ENCODE measurements at regions not wholly inside any gene's neighbourhood (a gene's known extent, or its start where the extent isn't known, plus 50 kb on each side); places are given as distances from the start of the nearest gene placed in this dataset.

DNA sequence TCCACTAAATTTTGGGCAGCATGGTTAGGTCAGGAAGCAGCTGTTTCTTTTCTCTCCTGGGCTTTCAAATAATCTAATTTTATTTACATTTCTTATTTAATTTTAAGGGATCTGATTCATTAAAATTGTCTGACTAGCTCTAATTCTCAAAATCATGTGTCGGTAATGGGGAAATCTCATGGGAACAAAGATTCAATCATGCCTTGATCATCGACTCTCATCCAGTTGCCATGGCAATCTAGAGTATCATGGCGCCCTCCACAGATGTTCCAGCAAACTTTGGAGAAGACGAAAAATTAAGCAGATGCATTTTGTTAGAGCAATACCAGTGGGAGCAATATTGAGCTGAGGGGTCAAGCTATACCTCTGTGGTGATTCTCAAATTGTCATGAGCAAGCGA, 358.0 kb upstream of the CDH4 start:
- TF ChIP-seq, protein P1, sequence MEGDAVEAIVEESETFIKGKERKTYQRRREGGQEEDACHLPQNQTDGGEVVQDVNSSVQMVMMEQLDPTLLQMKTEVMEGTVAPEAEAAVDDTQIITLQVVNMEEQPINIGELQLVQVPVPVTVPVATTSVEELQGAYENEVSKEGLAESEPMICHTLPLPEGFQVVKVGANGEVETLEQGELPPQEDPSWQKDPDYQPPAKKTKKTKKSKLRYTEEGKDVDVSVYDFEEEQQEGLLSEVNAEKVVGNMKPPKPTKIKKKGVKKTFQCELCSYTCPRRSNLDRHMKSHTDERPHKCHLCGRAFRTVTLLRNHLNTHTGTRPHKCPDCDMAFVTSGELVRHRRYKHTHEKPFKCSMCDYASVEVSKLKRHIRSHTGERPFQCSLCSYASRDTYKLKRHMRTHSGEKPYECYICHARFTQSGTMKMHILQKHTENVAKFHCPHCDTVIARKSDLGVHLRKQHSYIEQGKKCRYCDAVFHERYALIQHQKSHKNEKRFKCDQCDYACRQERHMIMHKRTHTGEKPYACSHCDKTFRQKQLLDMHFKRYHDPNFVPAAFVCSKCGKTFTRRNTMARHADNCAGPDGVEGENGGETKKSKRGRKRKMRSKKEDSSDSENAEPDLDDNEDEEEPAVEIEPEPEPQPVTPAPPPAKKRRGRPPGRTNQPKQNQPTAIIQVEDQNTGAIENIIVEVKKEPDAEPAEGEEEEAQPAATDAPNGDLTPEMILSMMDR (IDR thresholded peaks at IDR 0.05; ENCODE audit: low read depth, low read length): no peak
- H3K27me3 ChIP-seq (ENCODE audit: control insufficient read depth, insufficient read depth, low read length): no peaks in the 10 kb centered on the region
- ChIA-PET CTCF (no interaction called here), POLR2A (no interaction called here)
- H3K9me3 ChIP-seq (ENCODE audit: control insufficient read depth, insufficient read depth, low read length): no peaks in the 10 kb centered on the region
- no peak overlapping the region for H3K4me3 ChIP-seq (ENCODE audit: low read depth, low read length)
- no peak for DNase-seq (ENCODE audit: low read depth, low spot score)
- no peak overlapping the region for H3K27ac ChIP-seq (ENCODE audit: low read depth, low read length)

DNA sequence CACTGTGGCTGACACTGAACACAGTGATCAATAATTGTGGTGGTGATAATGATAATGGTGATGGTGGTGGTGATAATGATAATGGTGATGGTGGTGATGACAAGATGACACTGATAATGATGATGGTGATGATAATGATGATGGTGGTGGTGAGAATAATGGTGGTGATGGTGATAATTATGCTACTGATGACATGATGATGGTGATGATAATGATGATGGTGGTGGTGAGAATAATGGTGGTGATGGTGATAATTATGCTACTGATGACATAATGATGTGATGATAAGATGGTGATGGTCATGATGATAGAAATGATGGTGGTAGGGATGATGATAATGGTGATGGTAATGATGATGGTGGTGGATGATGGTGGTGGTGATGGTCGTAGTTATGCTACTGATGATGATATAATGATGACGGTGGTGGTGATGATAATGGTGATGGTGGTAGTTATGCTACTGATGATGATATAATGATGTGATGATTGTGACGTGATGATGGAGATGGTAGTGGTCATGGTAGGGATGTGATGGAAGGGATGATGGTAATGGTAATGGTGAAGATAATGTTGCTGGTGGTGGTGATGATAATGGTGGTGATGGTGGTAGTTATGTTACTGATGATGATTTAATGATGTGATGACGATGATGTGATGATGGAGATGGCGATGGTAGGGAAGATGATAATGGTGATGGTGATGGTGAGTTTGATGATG, 356.5 kb upstream of the CDH4 start:
- H3K27ac ChIP-seq (ENCODE audit: low read depth, low read length): no peak overlapping the region
- no peak overlapping the region for H3K4me3 ChIP-seq (ENCODE audit: low read depth, low read length)
- TF ChIP-seq, protein P1 (IDR thresholded peaks at IDR 0.05; ENCODE audit: low read depth, low read length): no peak
- no peaks in the 10 kb centered on the region for H3K27me3 ChIP-seq (ENCODE audit: control insufficient read depth, insufficient read depth, low read length)
- ChIA-PET POLR2A (no interaction called here), CTCF (no interaction called here)
- no peaks in the 10 kb centered on the region for H3K9me3 ChIP-seq (ENCODE audit: control insufficient read depth, insufficient read depth, low read length)
- no peak for DNase-seq (ENCODE audit: low read depth, low spot score)

DNA sequence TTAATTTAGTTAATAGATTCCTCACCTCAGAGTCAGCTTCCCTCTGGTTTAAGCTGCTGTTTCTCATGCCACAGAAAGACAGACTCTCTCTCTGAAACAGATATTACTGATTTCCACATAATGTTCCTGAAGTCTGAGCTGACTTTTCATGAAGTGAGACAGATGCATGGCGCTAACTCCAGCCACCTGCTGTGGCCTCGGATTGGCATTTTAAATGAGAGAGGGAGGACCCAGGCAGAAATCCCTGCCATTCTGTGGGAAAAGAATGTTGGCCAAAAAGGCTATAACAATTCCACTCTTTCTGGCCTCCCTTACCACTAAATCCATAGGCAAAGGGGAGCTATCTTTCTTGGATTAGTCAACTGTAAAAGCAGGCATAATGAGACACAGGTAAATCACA, 354.1 kb upstream of the CDH4 start:
- CTCF ChIA-PET: no interaction called here
- POLR2A ChIA-PET: no interaction called here
- Histone ChIP-seq H3K27ac (ENCODE audit: low read depth, low read length) (no peak overlapping the region), H3K27me3 (ENCODE audit: control insufficient read depth, insufficient read depth, low read length) (no peaks in the 10 kb centered on the region), H3K9me3 (ENCODE audit: control insufficient read depth, insufficient read depth, low read length) (no peaks in the 10 kb centered on the region; the same call in 1 of the 2 replicates), H3K4me3 (ENCODE audit: low read depth, low read length) (no peak overlapping the region)
- TF ChIP-seq, protein P1 (IDR thresholded peaks at IDR 0.05; ENCODE audit: low read depth, low read length): no peak
- no peak for DNase-seq (ENCODE audit: low read depth, low spot score)

DNA sequence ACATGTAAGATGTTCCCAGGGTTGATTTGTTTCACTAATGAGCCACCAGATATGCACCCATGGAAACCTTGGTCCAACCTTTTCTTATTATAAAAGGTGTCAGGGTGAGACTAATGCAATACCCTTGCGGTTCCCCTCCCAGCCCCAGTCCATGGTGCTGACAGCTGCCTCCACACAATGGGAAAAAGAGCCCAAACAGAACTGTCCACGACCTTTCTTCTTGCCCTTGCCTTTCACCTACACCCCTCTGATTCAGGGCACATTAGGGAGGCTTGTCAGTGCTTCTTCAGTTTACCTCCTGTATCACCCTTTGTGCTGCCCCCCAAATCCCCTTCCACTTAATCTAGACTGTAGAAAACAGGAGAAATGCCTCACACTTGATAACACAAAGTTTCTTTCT, 352.7 kb upstream of the CDH4 start:
- Histone ChIP-seq H3K27me3 (ENCODE audit: control insufficient read depth, insufficient read depth, low read length) (no peaks in the 10 kb centered on the region), H3K9me3 (ENCODE audit: control insufficient read depth, insufficient read depth, low read length) (no peaks in the 10 kb centered on the region; the same call in 1 of the 2 replicates), H3K27ac (ENCODE audit: low read depth, low read length) (no peak overlapping the region), H3K4me3 (ENCODE audit: low read depth, low read length) (no peak overlapping the region)
- TF ChIP-seq, protein P1 (IDR thresholded peaks at IDR 0.05; ENCODE audit: low read depth, low read length): no peak
- POLR2A ChIA-PET: no interaction called here
- DNase-seq (ENCODE audit: low read depth, low spot score): no peak
- CTCF ChIA-PET: interaction anchor here (0.5 kb wide), 1 partner anchor 530 kb away, joined by 3 read pairs; no protein-coding TSS in a partner anchor

DNA sequence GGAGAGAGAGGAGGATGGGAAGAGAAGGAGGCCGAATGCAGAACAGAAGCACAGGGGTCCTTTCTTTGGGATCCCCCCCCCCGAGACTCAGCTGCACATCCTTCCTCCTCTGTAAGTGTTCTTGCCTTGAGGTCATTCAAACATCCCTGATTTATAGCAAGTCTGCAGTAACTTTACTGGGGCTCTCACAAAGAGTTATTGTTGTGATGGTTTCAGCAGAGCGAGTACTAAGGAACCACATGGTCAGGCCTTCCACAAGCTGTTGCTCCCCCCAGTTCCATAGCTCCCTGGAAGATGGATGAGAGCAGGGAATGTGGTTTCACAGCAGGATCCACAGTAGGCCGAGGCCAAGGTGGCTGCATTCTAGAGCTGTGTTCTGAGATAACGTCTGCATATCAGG, 351.4 kb upstream of the CDH4 start:
- Histone ChIP-seq H3K27me3 (ENCODE audit: control insufficient read depth, insufficient read depth, low read length) (no peaks in the 10 kb centered on the region), H3K4me3 (ENCODE audit: low read depth, low read length) (no peak overlapping the region), H3K27ac (ENCODE audit: low read depth, low read length) (no peak overlapping the region), H3K9me3 (ENCODE audit: control insufficient read depth, insufficient read depth, low read length) (no peaks in the 10 kb centered on the region; the same call in 1 of the 2 replicates)
- ChIA-PET POLR2A (interaction anchor here (0.6 kb wide), 1 partner anchor 502 kb away, joined by 3 read pairs; no protein-coding TSS in a partner anchor), CTCF (no interaction called here)
- TF ChIP-seq, protein P1 (IDR thresholded peaks at IDR 0.05; ENCODE audit: low read depth, low read length): no peak
- DNase-seq (ENCODE audit: low read depth, low spot score): no peak

Data from AG04450 (cell line).